Mucosa of descending colon (tissue), 3 donors: ENCODE measurements at regions not wholly inside any gene's neighbourhood (a gene's known extent, or its start where the extent isn't known, plus 50 kb on each side); places are given as distances from the start of the nearest gene placed in this dataset.

Source experiments
- ATAC-seq: fragments of 200-7000 bp; cut with Tn5 transposase; one replicate; pipeline ENCODE4 v1.9.1; 2020; ENCODE audit warnings: mild to moderate bottlenecking, moderate library complexity
- DNase-seq, 3 donors: peaks; one replicate each; pipeline ENCODE4 v3.0.0-alpha.2; 2020
- H3K36me3 ChIP-seq: fragments of 200-600 bp; one replicate; pipeline ENCODE4 v1.8.0; 2021; ENCODE audit warnings: low read depth, mild to moderate bottlenecking
- H3K4me1 ChIP-seq: fragments of 200-600 bp; one replicate; pipeline ENCODE4 v1.8.0; 2021; ENCODE audit warnings: low read depth, mild to moderate bottlenecking
- H3K4me3 ChIP-seq: fragments of 200-600 bp; one replicate; pipeline ENCODE4 v1.8.0; 2021; ENCODE audit warnings: mild to moderate bottlenecking
- H3K9me3 ChIP-seq: fragments of 200-600 bp; one replicate; pipeline ENCODE4 v1.8.0; 2021; ENCODE audit warnings: mild to moderate bottlenecking
- CTCF ChIP-seq: fragments of 200-600 bp; IDR thresholded peaks from one replicate; pipeline ENCODE4 v1.8.0; 2022; ENCODE audit warnings: antibody characterized with exemption, mild to moderate bottlenecking
- intact Hi-C, 2 donors: fragments of 100-400 bp; cut with DNase I in 1 of 2; cut with micrococcal nuclease in 1 of 2; formaldehyde crosslinking; loops; one replicate each; pipeline versions ENCODE4 v1.11.0 to v1.11.1; 2022; cut with DNase I, micrococcal nuclease
- donor health status: DM: no; HTN: no; CAD: no; lungs with moderate emphysema.
- donor health status: DM: no; HTN: no; CAD: no.
- donor health status: DM: no; HTN: yes; CAD: no.

- H3K4me3 ChIP-seq, result no peak overlapping the region
- TF ChIP-seq CTCF, result no peak
- H3K4me1 ChIP-seq, result no peaks in the 10 kb centered on the region
- intact Hi-C loops, result no loop called here
- H3K36me3 ChIP-seq, result no peaks in the 10 kb centered on the region
- ATAC-seq, result no peak
- no peak for DNase-seq
- peaks cover 7% of the 10 kb centered on the region for H3K9me3 ChIP-seq
These were observed 187.3 kb upstream of the RMST start for GRCh38 chr12:97275256-97275655.

- TF ChIP-seq CTCF, result no peak
- Histone ChIP-seq H3K9me3 (peaks cover 7% of the 10 kb centered on the region), H3K4me3 (no peak overlapping the region), H3K4me1 (no peaks in the 10 kb centered on the region), H3K36me3 (no peaks in the 10 kb centered on the region)
- ATAC-seq (no peak), DNase-seq (no peak)
- intact Hi-C loops, result no loop called here
These were observed 186.6 kb upstream of the RMST start for GRCh38 chr12:97275728-97276590.

- Histone ChIP-seq H3K9me3 (peaks cover 5% of the 10 kb centered on the region), H3K4me3 (no peak overlapping the region), H3K4me1 (no peaks in the 10 kb centered on the region), H3K36me3 (no peaks in the 10 kb centered on the region)
- ATAC-seq (no peak), DNase-seq (no peak)
- no peak for TF ChIP-seq CTCF
- intact Hi-C loops, result no loop called here
These were observed 185.8 kb upstream of the RMST start for GRCh38 chr12:97276661-97277429.

GRCh38 chr12:97283297-97283696 is 179.3 kb upstream of the RMST start:
- ATAC-seq (no peak), DNase-seq (no peak)
- Histone ChIP-seq H3K4me3 (no peak overlapping the region), H3K36me3 (no peaks in the 10 kb centered on the region), H3K4me1 (no peaks in the 10 kb centered on the region), H3K9me3 (no peaks in the 10 kb centered on the region)
- intact Hi-C loops, result no loop called here
- no peak for TF ChIP-seq CTCF

- Histone ChIP-seq H3K9me3 (no peaks in the 10 kb centered on the region), H3K36me3 (no peaks in the 10 kb centered on the region), H3K4me3 (no peak overlapping the region), H3K4me1 (no peaks in the 10 kb centered on the region)
- intact Hi-C loops, result no loop called here
- no peak for ATAC-seq
- DNase-seq, result no peak
- no peak for TF ChIP-seq CTCF
These were observed 174.1 kb upstream of the RMST start for GRCh38 chr12:97288531-97288930.
